ENCODE measurements at regions not wholly inside any gene's neighbourhood (a gene's known extent, or its start where the extent isn't known, plus 50 kb on each side); places are given as distances from the start of the nearest gene placed in this dataset.

GRCh38 chr6:79150733-79151132 lies 72.7 kb upstream of the PHIP start:
- no peak overlapping the region for H3K9ac ChIP-seq
- no peaks in the 10 kb centered on the region for H3K36me3 ChIP-seq (replicated peaks in 1 of 2; ENCODE audit: control insufficient read depth in 1 of 2, insufficient read depth in 2 of 2, low read length in 1 of 2)
- no peaks in the 10 kb centered on the region for H3K4me1 ChIP-seq (ENCODE audit: control insufficient read depth in 1 of 2, insufficient read depth in 2 of 2, low read depth in 1 of 2, low read length in 1 of 2)

GRCh38 chr6:79149884-79150283 lies 71.8 kb upstream of the PHIP start:
- Histone ChIP-seq H3K9ac (no peak overlapping the region), H3K4me3 (ENCODE audit: low read depth in 2 of 2, low read length in 1 of 2) (no peak overlapping the region), H3K4me2 (no peak overlapping the region), H3K9me2 (no peaks in the 10 kb centered on the region), H3K9me3 (no peaks in the 10 kb centered on the region), H3K27me3 (ENCODE audit: insufficient read depth) (no peaks in the 10 kb centered on the region), H3K27ac (ENCODE audit: low read depth in 2 of 2, low read length in 1 of 2) (no peak overlapping the region), H2AFZ (ENCODE audit: low read depth) (no peak overlapping the region), H3K79me2 (ENCODE audit: insufficient read depth) (no peaks in the 10 kb centered on the region), H3K4me1 (ENCODE audit: control insufficient read depth in 1 of 2, insufficient read depth in 2 of 2, low read depth in 1 of 2, low read length in 1 of 2) (no peaks in the 10 kb centered on the region), H4K20me1 (ENCODE audit: insufficient read depth) (no peaks in the 10 kb centered on the region), H3K36me3 (replicated peaks in 1 of 2; ENCODE audit: control insufficient read depth in 1 of 2, insufficient read depth in 2 of 2, low read length in 1 of 2) (no peaks in the 10 kb centered on the region), H3F3A (replicated peaks; ENCODE audit: insufficient read depth) (no peaks in the 10 kb centered on the region)
- no peak for DNase-seq
- POLR2A ChIA-PET, result no interaction called here
- WGBS (ENCODE audit: low lambda C conversion rate), result 78% methylated on average over 2 of the region's 2 CpGs
- CTCF ChIA-PET, result no interaction called here
- TF ChIP-seq RFX5 (IDR thresholded peaks at IDR 0.05; ENCODE audit: low read length) (no peak), SMC3 (IDR thresholded peaks at IDR 0.05; ENCODE audit: low read depth, low read length) (no peak), GABPA (IDR thresholded peaks at IDR 0.05; ENCODE audit: low read depth) (no peak), EZH2phosphoT487 (IDR thresholded peaks at IDR 0.05; ENCODE audit: borderline replicate concordance, low read depth) (no peak), MXI1 (IDR thresholded peaks at IDR 0.05; ENCODE audit: low read depth, low read length) (no peak)
- TF ChIP-seq, protein P1, sequence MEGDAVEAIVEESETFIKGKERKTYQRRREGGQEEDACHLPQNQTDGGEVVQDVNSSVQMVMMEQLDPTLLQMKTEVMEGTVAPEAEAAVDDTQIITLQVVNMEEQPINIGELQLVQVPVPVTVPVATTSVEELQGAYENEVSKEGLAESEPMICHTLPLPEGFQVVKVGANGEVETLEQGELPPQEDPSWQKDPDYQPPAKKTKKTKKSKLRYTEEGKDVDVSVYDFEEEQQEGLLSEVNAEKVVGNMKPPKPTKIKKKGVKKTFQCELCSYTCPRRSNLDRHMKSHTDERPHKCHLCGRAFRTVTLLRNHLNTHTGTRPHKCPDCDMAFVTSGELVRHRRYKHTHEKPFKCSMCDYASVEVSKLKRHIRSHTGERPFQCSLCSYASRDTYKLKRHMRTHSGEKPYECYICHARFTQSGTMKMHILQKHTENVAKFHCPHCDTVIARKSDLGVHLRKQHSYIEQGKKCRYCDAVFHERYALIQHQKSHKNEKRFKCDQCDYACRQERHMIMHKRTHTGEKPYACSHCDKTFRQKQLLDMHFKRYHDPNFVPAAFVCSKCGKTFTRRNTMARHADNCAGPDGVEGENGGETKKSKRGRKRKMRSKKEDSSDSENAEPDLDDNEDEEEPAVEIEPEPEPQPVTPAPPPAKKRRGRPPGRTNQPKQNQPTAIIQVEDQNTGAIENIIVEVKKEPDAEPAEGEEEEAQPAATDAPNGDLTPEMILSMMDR (IDR thresholded peaks at IDR 0.05), result no peak
- TF ChIP-seq, protein P2, sequence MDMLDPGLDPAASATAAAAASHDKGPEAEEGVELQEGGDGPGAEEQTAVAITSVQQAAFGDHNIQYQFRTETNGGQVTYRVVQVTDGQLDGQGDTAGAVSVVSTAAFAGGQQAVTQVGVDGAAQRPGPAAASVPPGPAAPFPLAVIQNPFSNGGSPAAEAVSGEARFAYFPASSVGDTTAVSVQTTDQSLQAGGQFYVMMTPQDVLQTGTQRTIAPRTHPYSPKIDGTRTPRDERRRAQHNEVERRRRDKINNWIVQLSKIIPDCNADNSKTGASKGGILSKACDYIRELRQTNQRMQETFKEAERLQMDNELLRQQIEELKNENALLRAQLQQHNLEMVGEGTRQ (IDR thresholded peaks at IDR 0.05; ENCODE audit: borderline replicate concordance, low read depth, low read length), result no peak
- TF ChIP-seq, protein P3, sequence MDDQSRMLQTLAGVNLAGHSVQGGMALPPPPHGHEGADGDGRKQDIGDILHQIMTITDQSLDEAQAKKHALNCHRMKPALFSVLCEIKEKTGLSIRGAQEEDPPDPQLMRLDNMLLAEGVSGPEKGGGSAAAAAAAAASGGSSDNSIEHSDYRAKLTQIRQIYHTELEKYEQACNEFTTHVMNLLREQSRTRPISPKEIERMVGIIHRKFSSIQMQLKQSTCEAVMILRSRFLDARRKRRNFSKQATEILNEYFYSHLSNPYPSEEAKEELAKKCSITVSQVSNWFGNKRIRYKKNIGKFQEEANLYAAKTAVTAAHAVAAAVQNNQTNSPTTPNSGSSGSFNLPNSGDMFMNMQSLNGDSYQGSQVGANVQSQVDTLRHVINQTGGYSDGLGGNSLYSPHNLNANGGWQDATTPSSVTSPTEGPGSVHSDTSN (IDR thresholded peaks at IDR 0.05), result no peak

More at GRCh38 chr6:79150733-79151132, 72.7 kb upstream of the PHIP start:
- TF ChIP-seq, protein P4, sequence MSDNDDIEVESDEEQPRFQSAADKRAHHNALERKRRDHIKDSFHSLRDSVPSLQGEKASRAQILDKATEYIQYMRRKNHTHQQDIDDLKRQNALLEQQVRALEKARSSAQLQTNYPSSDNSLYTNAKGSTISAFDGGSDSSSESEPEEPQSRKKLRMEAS (IDR thresholded peaks at IDR 0.05; ENCODE audit: low read depth), result no peak
- no peak for TF ChIP-seq TCF12 (IDR thresholded peaks at IDR 0.05)
- no peak for TF ChIP-seq GABPA (IDR thresholded peaks at IDR 0.05; ENCODE audit: low read depth)
- no peak for TF ChIP-seq SMC3 (IDR thresholded peaks at IDR 0.05; ENCODE audit: low read depth, low read length)
- no peak for TF ChIP-seq YY1 (IDR thresholded peaks at IDR 0.05; ENCODE audit: low read depth)
- no peak for TF ChIP-seq RAD21 (IDR thresholded peaks at IDR 0.05; ENCODE audit: low read length)
- TF ChIP-seq RFX5 (IDR thresholded peaks at IDR 0.05; ENCODE audit: low read length), result no peak
- no peak for TF ChIP-seq FOXJ3 (CRISPR knock-in tag; IDR thresholded peaks at IDR 0.05)
- no peak for TF ChIP-seq MEF2A (IDR thresholded peaks at IDR 0.05; ENCODE audit: borderline replicate concordance, low read depth)
- no peak for TF ChIP-seq RXRA (IDR thresholded peaks at IDR 0.05; ENCODE audit: borderline replicate concordance, low read depth)
- TF ChIP-seq NFIC (IDR thresholded peaks at IDR 0.05; ENCODE audit: borderline replicate concordance), result no peak
- TF ChIP-seq GATA2 (CRISPR knock-in tag; IDR thresholded peaks at IDR 0.05), result no peak
- no peak for TF ChIP-seq RCOR1 (IDR thresholded peaks at IDR 0.05; ENCODE audit: low read length)
- TF ChIP-seq, protein P1 (IDR thresholded peaks at IDR 0.05), result no peak
- TF ChIP-seq TEAD4 (IDR thresholded peaks at IDR 0.05; ENCODE audit: borderline replicate concordance, insufficient read depth), result no peak
- no peak for TF ChIP-seq USF1 (IDR thresholded peaks at IDR 0.05; ENCODE audit: borderline replicate concordance, low read depth)
- TF ChIP-seq, protein P5, sequence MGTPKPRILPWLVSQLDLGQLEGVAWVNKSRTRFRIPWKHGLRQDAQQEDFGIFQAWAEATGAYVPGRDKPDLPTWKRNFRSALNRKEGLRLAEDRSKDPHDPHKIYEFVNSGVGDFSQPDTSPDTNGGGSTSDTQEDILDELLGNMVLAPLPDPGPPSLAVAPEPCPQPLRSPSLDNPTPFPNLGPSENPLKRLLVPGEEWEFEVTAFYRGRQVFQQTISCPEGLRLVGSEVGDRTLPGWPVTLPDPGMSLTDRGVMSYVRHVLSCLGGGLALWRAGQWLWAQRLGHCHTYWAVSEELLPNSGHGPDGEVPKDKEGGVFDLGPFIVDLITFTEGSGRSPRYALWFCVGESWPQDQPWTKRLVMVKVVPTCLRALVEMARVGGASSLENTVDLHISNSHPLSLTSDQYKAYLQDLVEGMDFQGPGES (IDR thresholded peaks at IDR 0.05; ENCODE audit: low read depth, low read length), result no peak
- no peak for TF ChIP-seq ELF1 (IDR thresholded peaks at IDR 0.05)
- no peaks in the 10 kb centered on the region for H3F3A ChIP-seq (replicated peaks; ENCODE audit: insufficient read depth)
- H3K9me2 ChIP-seq, result no peaks in the 10 kb centered on the region
- H3K9me3 ChIP-seq, result no peaks in the 10 kb centered on the region
- H3K4me2 ChIP-seq, result no peak overlapping the region
- no peaks in the 10 kb centered on the region for H3K79me2 ChIP-seq (ENCODE audit: insufficient read depth)
- H2AFZ ChIP-seq (ENCODE audit: low read depth), result no peak overlapping the region
- no peak overlapping the region for H3K27ac ChIP-seq (ENCODE audit: low read depth in 2 of 2, low read length in 1 of 2)
- no peak overlapping the region for H3K4me3 ChIP-seq (ENCODE audit: low read depth in 2 of 2, low read length in 1 of 2)
- ChIA-PET POLR2A (no interaction called here), CTCF (no interaction called here)
- no peak for DNase-seq
- WGBS (ENCODE audit: low lambda C conversion rate), result 36% methylated on average over 2 of the region's 2 CpGs
- no peaks in the 10 kb centered on the region for H3K27me3 ChIP-seq (ENCODE audit: insufficient read depth)
- no peaks in the 10 kb centered on the region for H4K20me1 ChIP-seq (ENCODE audit: insufficient read depth)
